WTC11 (cell line): ENCODE measurements at regions not wholly inside any gene's neighbourhood (a gene's known extent, or its start where the extent isn't known, plus 50 kb on each side); places are given as distances from the start of the nearest gene placed in this dataset.

Experiments
- CTCF ChIP-seq: fragments of 200-600 bp; IDR thresholded peaks from 2 replicates; pipeline ENCODE4 v1.8.0; 2022; ENCODE audit warnings: antibody characterized with exemption
- ETV6 ChIP-seq: sonication (generic); formaldehyde crosslinking; IDR thresholded peaks from 2 replicates; pipeline ENCODE4 v1.8.1; 2022; ENCODE audit warnings: mild to moderate bottlenecking, missing genetic modification reagents
- OVOL2 ChIP-seq: fragments of 250-450 bp; sonication (Bioruptor Pico); IDR thresholded peaks from 2 replicates; pipeline ENCODE4 v1.9.0; 2021; ENCODE audit warnings: mild to moderate bottlenecking, borderline replicate concordance
- RELA ChIP-seq: sonication (generic); formaldehyde crosslinking; IDR thresholded peaks from 2 replicates; pipeline ENCODE4 v1.8.1; 2022; ENCODE audit warnings: missing genetic modification reagents, mild to moderate bottlenecking, borderline replicate concordance
- SP1 ChIP-seq: sonication (generic); formaldehyde crosslinking; conservative IDR thresholded peaks from 2 replicates; pipeline ENCODE4 v1.8.1; 2022; ENCODE audit warnings: missing genetic modification reagents
- TCF7 ChIP-seq: sonication (generic); formaldehyde crosslinking; IDR thresholded peaks from 2 replicates; pipeline ENCODE4 v1.8.0; 2022; ENCODE audit warnings: mild to moderate bottlenecking, low read depth, missing genetic modification reagents, moderate library complexity
- TEAD4 ChIP-seq: sonication (generic); formaldehyde crosslinking; IDR thresholded peaks from 2 replicates; pipeline ENCODE4 v1.8.0; 2022; ENCODE audit warnings: mild to moderate bottlenecking, missing genetic modification reagents
- ZNF121 ChIP-seq: sonication (generic); formaldehyde crosslinking; IDR thresholded peaks from 2 replicates; pipeline ENCODE4 v1.8.0; 2023; ENCODE audit warnings: missing genetic modification reagents
- ZNF263 ChIP-seq: sonication (generic); formaldehyde crosslinking; IDR thresholded peaks from 2 replicates; pipeline ENCODE4 v1.8.1; 2022; ENCODE audit warnings: low read depth, mild to moderate bottlenecking, moderate library complexity, missing genetic modification reagents
- ZNF512 ChIP-seq: sonication (generic); formaldehyde crosslinking; IDR thresholded peaks from 2 replicates; pipeline ENCODE4 v1.8.1; 2022; ENCODE audit warnings: missing genetic modification reagents, borderline replicate concordance
- TF ChIP-seq, protein P1 (sequence below): fragments of 250-450 bp; sonication (Bioruptor Pico); IDR thresholded peaks from 2 replicates; pipeline ENCODE4 v2.1.2; 2022; ENCODE audit warnings: mild to moderate bottlenecking, moderate library complexity

DNA sequence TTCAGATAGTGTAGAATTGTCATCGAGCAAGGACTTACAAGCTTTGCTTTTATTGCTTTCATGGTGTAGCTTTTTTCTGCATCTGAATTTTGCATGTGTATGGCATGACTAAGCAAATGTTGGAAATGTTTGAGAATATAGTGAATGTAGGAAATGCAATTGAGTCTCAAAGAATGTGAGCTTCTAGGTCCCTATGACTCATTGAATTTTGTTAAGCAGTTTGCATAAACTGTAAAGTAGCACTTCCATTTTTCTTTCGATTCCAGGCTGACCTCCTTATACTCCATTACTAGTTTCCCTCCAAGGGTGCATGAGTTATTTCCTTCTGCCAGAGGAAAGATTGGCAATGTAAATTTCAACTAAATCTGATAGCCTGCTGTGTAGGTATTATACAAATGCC lies 619.2 kb downstream of the DIPK2A start:
- no peak for TF ChIP-seq TCF7 (CRISPR knock-in tag)
- TF ChIP-seq TEAD4 (CRISPR knock-in tag), result no peak
- TF ChIP-seq ETV6 (CRISPR knock-in tag), result no peak
- TF ChIP-seq, protein P1, sequence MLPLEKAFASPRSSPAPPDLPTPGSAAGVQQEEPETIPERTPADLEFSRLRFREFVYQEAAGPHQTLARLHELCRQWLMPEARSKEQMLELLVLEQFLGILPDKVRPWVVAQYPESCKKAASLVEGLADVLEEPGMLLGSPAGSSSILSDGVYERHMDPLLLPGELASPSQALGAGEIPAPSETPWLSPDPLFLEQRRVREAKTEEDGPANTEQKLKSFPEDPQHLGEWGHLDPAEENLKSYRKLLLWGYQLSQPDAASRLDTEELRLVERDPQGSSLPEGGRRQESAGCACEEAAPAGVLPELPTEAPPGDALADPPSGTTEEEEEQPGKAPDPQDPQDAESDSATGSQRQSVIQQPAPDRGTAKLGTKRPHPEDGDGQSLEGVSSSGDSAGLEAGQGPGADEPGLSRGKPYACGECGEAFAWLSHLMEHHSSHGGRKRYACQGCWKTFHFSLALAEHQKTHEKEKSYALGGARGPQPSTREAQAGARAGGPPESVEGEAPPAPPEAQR (CRISPR knock-in tag), result no peak
- TF ChIP-seq ZNF512 (CRISPR knock-in tag), result no peak
- TF ChIP-seq CTCF, result no peak
- TF ChIP-seq SP1 (CRISPR knock-in tag), result no peak
- TF ChIP-seq ZNF263 (CRISPR knock-in tag), result no peak
- TF ChIP-seq RELA (CRISPR knock-in tag), result no peak
- no peak for TF ChIP-seq ZNF121
- TF ChIP-seq OVOL2, result no peak
